CD1c-positive myeloid dendritic cell (primary cell): ENCODE measurements at regions not wholly inside any gene's neighbourhood (a gene's known extent, or its start where the extent isn't known, plus 50 kb on each side); places are given as distances from the start of the nearest gene placed in this dataset.
"Not testable (repeated sequence)": the region's sequence is repeated elsewhere in the genome, so short reads cannot be mapped to it uniquely, and the experiment has no call there.

Experiments
- DNase-seq: peaks from one replicate; pipeline ENCODE4 v3.0.0-alpha.2; 2016; ENCODE audit errors: extremely low spot score

GRCh38 chr10:120110196-120110595 is 217.7 kb downstream of the SEC23IP start:
- no peak for DNase-seq

DNA sequence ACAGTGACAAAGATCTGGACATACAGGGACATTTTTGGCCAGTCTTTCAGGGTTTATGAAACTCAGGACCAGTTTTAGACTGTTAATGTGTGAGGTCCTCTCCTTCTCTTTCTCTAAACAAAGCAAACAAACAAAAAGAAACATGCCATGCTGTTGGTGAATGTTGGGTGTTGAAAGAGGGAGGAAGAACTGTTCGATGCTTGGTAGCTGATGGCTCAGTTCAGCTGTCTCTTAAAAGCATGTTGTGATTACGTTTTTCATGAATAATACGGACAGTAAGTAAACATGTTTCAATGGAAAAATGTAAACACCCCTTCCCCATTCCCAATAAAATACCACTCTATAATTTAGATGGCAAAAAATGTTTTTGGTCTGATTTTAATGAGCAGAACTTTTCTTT is 219.1 kb downstream of the SEC23IP start:
- no peak for DNase-seq

GRCh38 chr10:120112809-120113208 is 220.3 kb downstream of the SEC23IP start:
- DNase-seq: no peak

DNA sequence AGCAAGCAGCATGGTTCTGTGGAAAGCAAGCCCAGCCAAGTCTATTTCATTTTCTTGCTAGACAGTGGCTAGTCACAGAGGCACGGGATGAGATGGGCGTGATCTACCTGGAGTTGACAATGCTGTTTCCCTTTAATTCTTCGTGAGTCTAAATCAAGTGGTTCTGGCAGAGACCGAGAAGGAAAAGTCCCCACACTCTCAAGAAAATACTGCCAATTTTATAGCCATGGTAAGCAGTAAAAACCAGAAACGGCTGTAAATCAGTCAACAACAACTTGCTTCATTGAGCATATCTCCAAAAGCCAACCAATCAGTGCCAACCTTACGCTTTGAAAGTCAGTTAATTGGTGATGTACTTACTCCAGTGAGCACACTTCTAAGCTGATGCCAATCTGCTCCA is 223.4 kb downstream of the SEC23IP start:
- DNase-seq: no peak

DNA sequence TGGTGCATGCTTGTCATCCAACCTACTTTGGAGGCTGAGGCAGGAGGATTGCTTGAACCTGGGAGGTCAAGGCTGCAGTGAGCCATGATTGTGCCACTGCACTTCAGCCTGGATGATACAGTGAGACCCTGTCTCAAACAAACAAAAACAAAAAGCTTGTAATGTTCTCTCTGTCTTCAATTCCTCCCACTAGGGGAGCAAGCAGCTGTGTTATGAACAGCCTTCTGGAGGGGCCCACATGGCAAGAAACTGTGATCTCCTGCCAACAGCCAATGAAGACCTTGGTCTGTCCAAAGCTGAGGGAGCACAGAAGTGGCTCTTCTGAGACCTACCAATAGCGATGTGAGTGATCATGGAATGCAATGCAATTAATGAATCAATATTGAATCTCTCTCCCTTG is 229.2 kb downstream of the SEC23IP start:
- no peak for DNase-seq

DNA sequence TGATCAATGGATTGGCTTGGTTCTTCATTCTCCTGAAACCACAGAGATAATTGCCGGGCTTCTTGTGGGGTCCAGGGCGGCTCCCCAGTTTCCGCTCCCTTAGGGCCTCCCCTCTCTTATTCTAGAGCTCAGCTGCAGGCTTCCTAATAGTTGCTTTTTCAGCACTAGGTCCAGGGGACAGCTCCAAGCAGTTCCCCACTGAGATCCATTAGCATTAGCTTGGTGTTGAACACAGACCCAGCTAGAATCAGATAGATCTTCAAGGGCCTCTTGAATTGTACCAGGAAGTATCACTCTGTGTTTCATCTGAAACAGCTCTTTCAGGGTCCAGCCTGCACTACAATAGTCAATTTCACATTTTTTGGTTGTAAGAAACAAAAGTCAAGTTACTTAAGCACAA is 238.7 kb downstream of the SEC23IP start:
- no peak for DNase-seq

DNA sequence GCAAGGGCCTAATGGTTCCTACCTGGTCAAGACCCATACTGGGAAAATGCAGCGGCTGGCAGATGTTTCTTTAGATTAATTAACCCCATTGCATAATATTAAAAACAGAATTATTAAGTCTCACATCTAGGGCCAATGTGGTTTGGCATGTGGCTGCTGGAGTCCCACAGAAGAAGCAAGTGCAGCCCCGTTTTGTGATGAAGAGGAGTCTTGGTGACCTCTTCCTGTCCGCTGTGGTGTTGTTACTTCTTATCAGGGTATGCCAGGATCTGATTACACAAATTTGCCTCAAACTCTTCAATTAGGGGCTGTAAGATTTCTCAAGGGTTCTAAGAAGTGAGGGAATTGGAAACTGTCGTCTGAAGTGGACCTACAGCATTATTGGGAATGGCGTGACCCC is 240.3 kb downstream of the SEC23IP start:
- DNase-seq: no peak

- DNase-seq: no peak
These were observed 246.2 kb downstream of the SEC23IP start for GRCh38 chr10:120138689-120139088.

GRCh38 chr10:120145107-120145506 is 252.6 kb downstream of the SEC23IP start:
- no peak for DNase-seq

DNA sequence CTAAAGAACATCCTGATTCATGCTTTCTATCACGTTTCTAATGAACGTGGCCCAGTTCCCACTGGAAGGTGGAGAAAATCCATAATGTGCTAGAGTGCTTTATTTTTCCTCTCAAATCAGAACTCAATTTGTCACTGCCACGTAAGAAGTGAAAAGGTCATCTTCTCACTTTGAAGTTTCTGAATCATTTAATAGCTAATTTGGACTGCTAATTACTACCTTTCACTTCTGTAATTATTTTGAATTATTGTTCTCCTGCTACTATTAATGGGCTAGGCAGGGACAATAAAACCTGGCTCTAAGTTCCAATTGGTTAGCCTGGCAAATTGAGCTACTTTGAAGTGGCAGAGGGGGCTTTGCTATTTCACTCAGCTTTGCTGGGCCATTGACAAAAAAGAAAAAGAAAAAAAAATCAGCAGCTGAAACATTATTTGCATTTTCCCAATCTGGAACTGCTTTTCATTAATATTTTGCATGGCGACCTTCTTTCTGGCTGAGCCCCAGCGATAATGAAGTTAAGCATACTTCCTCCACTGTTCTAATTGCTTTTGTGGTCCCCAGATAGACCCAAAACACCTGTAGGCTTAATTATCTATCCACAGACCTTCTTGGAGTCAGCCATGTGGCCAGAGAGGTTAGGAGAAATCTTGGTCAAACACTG is 264.2 kb downstream of the SEC23IP start:
- no peak for DNase-seq

GRCh38 chr10:120161111-120161510 is 268.6 kb downstream of the SEC23IP start:
- no peak for DNase-seq

DNA sequence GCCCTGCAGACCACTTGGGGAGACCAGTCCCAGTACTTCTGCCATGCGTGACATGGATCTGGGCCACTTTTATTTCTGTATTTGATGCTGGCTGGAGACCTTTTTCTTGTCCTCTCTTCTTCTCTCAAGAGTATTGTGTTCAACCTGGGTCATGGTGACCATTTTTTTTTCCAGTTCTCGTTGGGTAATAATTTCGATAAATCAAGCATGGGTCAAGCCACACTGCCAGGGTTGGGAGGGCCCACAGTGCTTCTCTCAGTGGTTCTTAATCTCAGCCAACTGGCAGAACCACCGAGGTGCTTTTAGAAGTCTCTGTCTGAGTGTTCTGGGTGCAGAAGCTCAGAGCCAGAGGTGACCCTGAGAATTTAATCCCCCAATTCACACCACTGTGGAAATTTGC is 269.9 kb downstream of the SEC23IP start:
- DNase-seq: no peak

GRCh38 chr10:120172356-120172755 is 279.8 kb downstream of the SEC23IP start:
- DNase-seq: no peak

- no peak for DNase-seq
These were observed 282.0 kb downstream of the SEC23IP start for GRCh38 chr10:120174491-120174890.

GRCh38 chr10:120177330-120177729 is 279.7 kb upstream of the PLPP4 start:
- DNase-seq: no peak

DNA sequence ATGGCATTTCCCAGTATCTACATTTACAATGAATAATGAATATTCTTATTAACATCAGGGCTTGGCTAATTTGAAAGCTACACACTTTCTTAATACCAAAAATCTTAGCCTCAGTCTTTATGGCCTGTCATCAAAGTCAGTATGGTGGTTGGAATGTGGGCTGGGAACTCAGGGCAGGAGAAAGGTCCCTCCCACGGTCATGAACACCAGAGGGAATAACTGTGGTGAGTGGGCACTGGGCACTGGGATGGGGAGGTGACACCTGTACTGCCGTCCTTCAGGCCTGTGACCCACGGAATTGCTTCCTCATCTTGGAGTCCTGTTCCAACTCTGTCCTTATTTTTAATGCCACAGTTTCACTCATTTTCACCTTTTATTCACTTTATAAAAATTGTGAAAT is 276.9 kb upstream of the PLPP4 start:
- no peak for DNase-seq

DNA sequence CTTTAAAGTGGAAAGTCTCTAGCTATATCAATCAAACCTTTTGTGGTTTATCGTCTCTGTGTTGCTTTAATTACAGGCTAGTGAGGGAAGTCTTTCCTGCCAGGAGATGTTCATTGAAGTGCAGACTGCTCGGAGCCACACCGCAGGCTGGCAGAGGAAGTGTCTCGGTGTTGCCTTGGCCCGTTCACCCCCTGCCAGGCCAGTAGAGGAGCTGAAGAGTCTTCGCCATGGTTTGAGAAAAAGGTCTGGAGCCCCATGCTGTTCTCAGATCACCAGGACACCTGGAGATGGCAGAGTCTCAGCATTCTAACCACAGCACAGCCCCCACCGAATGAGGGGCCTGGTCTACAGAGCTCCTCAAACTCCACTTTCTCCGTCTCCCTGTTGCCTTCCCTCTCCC is 275.9 kb upstream of the PLPP4 start:
- no peak for DNase-seq

- DNase-seq: no peak
These were observed 274.6 kb upstream of the PLPP4 start for GRCh38 chr10:120182431-120182830.

DNA sequence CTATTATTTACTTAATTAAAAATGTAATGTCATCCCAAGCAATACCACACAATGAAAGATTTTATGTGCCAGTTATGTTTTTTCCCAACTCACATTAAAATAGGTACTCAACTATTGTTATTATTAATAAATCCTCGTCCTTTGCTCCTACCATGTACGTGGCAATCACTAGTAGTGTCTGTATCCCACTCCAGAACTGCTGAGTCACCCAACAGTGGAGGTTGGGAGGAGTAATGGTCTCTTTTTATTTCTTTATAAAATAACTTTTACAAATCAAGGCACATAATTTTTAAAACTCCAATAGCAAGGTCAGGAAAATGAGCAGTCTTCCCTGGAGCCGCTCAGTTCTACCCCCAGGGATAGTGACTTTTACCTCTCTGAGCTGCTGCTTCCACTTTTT is 273.5 kb upstream of the PLPP4 start:
- no peak for DNase-seq

DNA sequence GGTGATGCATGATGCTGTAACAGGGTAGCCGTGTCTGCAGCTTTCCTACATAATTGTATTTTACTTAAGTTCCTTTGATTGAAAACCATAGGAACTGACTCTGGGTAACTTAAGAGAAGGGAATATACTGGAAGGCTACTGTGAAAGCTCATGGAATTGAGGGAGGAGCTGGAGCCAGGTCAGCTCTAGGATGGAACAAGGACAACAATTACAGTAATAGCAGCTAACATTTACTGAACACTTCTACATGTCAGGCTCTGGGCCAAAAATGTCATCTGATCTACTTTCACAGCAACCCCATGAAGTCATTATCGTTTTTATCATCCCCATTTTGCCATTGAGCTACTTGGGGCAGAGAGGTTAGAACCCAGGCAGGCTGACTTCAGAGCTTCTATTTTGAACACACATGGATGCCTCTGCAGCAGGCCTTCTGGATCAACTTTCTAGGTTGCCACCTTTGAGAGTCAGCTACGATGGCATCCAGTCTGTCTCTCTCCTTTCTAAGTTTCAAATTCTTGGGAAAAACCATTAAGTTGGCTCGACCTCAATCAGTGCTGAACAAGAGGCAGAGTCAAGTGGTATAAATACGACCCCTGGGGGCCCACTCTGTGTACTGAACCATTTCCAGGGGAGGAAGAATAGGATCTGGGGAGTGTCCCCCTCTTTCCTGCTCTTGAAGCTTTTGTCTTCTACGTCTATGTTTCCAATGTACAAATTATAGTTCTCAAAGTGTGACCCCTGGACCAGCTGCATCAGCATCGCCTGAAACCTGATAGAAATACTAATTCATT is 272.3 kb upstream of the PLPP4 start:
- no peak for DNase-seq

GRCh38 chr10:120186506-120186905 is 270.5 kb upstream of the PLPP4 start:
- no peak for DNase-seq

GRCh38 chr10:120187168-120187567 is 269.9 kb upstream of the PLPP4 start:
- not testable (repeated sequence) for DNase-seq

DNA sequence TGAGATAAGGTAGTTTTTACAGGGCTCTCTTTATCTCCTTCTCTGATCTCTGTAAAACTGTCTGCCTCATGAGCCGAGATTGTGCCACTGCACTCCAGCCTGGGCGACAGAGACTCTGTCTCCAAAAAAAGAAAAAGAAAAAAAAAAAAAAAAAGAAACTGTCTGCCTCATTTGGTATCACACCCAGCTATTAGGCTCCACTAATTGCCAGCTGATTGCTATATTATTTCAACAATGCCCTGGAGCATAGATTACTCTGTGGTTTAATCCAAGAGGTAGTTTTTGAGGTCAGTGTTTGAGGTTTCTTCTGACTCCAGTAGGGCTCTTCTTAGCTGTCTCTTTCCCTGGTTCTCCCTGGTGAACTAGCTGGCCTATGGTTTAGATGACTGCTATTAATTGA is 268.1 kb upstream of the PLPP4 start:
- DNase-seq: no peak
